Lung (tissue), 11 donors: ENCODE measurements at regions not wholly inside any gene's neighbourhood (a gene's known extent, or its start where the extent isn't known, plus 50 kb on each side); places are given as distances from the start of the nearest gene placed in this dataset.
"Not testable (repeated sequence)": the region's sequence is repeated elsewhere in the genome, so short reads cannot be mapped to it uniquely, and the experiment has no call there.

Experiments used
- ATAC-seq: fragments of 200-7000 bp; cut with Tn5 transposase; one replicate; pipeline ENCODE4 v1.9.1; 2020; ENCODE audit warnings: moderate number of reproducible peaks; ENCODE audit not compliant: insufficient read depth, low FRiP score
- DNase-seq, 3 donors: peaks; one replicate each; pipeline ENCODE4 v3.0.0-alpha.2; 2013 to 2017
- H3K27ac ChIP-seq, 2 donors: one replicate each; pipeline ENCODE4 v1.5.1; 2013; ENCODE audit warnings: mild to moderate bottlenecking in 2 of 2, moderate library complexity in 2 of 2, control low read depth in 1 of 2, inconsistent platforms in 1 of 2, low read depth in 1 of 2, low read length in 1 of 2
- H3K27me3 ChIP-seq, 3 donors: one replicate each; pipeline ENCODE4 v1.5.1; 2013; ENCODE audit warnings: low read length in 2 of 3; ENCODE audit not compliant: control insufficient read depth in 3 of 3, insufficient read depth in 3 of 3
- H3K36me3 ChIP-seq, 4 donors: one replicate each; pipeline ENCODE4 v1.5.1; 2013; ENCODE audit warnings: low read length in 4 of 4, mild to moderate bottlenecking in 1 of 4, moderate library complexity in 1 of 4; ENCODE audit not compliant: control insufficient read depth in 4 of 4, insufficient read depth in 4 of 4
- H3K4me1 ChIP-seq, 5 donors: one replicate each; pipeline ENCODE4 v1.5.1; 2013; ENCODE audit warnings: low read length in 5 of 5, mild to moderate bottlenecking in 2 of 5, moderate library complexity in 1 of 5; ENCODE audit not compliant: control insufficient read depth in 5 of 5, insufficient read depth in 5 of 5
- H3K4me3 ChIP-seq: one replicate; pipeline ENCODE4 v1.5.1; 2013; ENCODE audit warnings: mild to moderate bottlenecking, control low read depth, moderate library complexity
- H3K9ac ChIP-seq, 2 donors: one replicate each; pipeline ENCODE4 v1.5.1; 2013; ENCODE audit warnings: low read length in 2 of 2, control low read depth in 1 of 2; ENCODE audit not compliant: insufficient read depth in 1 of 2
- H3K9me3 ChIP-seq, 4 donors: one replicate each; pipeline ENCODE4 v1.5.1; 2013; ENCODE audit warnings: low read length in 3 of 4, mild to moderate bottlenecking in 1 of 4, moderate library complexity in 1 of 4; ENCODE audit not compliant: control insufficient read depth in 4 of 4, insufficient read depth in 3 of 4
- WGBS, 2 donors: extraction: QIAGEN DNeasy Blood & Tissue Kit; methylation state at CpG; one replicate each; pipeline ENCODE4 v1.1.7; 2013; 5-methylcytosine and 5-hydroxymethylcytosine counted together
- TF ChIP-seq, protein P1 (sequence below): IDR thresholded peaks from 2 replicates; pipeline ENCODE4 v1.5.1; 2012; ENCODE audit warnings: mild to moderate bottlenecking; ENCODE audit errors: control extremely low read depth, extremely low read depth
- donor health status: control.
- donor health status: control.
- donor health status: Bipolar disorder and iron deficiency.
- donor health status: healthy.
- donor health status: DM: yes; HTN: yes; CAD: no.

DNA sequence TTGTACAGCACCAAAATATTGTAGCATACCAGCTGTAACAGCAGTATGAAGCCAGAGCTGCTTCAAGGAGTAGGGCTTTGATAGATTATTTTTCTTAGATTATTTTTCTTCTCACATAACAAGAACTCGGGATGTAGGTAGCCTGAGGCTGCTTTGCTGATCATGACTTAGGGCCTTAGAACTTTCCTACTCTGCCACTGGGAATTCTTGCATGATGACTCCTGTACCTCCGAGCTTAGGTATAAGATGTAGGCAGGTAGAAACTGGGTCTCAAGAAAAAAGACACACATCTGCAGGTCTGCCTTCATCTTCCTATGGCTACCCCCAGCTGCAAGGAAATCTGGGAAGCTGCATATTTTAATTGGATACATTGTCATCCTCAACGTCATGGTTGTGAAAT lies 115.9 kb upstream of the PNPLA4 start:
- WGBS, 2 donors, result 66 to 71% methylated on average over 3 of the region's 3 CpGs
- H3K27me3 ChIP-seq, result peaks cover 0 to 41% (median 32%) of the 10 kb centered on the region in 3 donors
- no peak overlapping the region for H3K27ac ChIP-seq
- TF ChIP-seq, protein P1, sequence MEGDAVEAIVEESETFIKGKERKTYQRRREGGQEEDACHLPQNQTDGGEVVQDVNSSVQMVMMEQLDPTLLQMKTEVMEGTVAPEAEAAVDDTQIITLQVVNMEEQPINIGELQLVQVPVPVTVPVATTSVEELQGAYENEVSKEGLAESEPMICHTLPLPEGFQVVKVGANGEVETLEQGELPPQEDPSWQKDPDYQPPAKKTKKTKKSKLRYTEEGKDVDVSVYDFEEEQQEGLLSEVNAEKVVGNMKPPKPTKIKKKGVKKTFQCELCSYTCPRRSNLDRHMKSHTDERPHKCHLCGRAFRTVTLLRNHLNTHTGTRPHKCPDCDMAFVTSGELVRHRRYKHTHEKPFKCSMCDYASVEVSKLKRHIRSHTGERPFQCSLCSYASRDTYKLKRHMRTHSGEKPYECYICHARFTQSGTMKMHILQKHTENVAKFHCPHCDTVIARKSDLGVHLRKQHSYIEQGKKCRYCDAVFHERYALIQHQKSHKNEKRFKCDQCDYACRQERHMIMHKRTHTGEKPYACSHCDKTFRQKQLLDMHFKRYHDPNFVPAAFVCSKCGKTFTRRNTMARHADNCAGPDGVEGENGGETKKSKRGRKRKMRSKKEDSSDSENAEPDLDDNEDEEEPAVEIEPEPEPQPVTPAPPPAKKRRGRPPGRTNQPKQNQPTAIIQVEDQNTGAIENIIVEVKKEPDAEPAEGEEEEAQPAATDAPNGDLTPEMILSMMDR, result no peak
- H3K4me1 ChIP-seq, result no peaks in the 10 kb centered on the region
- H3K9me3 ChIP-seq, result peaks cover 0 to 1% (median 0%) of the 10 kb centered on the region in 4 donors
- no peaks in the 10 kb centered on the region for H3K36me3 ChIP-seq
- H3K4me3 ChIP-seq, result no peak overlapping the region
- no peak for DNase-seq
- no peak for ATAC-seq
- H3K9ac ChIP-seq, result no peak overlapping the region

DNA sequence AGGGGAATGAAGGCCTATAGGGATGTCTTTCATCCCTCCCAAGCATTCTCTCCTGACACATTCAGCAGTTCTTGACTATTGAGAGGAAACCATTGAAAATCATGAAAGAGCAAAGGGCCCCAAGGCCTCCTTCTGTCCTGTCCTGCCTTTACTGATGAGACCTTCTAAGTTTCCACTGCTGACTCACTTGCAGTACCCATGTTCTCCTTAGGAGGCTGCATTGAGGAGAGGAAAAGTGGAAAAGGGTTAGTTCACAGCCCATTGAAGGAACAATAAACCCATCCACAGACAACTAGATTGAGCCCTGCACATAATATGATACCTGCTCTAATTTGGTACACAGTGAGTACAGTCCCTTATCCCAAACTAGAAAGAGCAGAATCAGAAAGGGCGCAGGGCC lies 115.1 kb upstream of the PNPLA4 start:
- Histone ChIP-seq H3K4me1 (peaks cover 0 to 2% (median 0%) of the 10 kb centered on the region in 5 donors), H3K27me3 (peaks cover 0 to 34% (median 34%) of the 10 kb centered on the region in 3 donors), H3K9me3 (peaks cover 0 to 1% (median 0%) of the 10 kb centered on the region in 4 donors), H3K36me3 (no peaks in the 10 kb centered on the region), H3K9ac (no peak overlapping the region), H3K4me3 (no peak overlapping the region), H3K27ac (no peak overlapping the region)
- ATAC-seq, result no peak
- 94 to 100% methylated on average over 1 of the region's 1 CpG for WGBS, 2 donors
- TF ChIP-seq, protein P1, result no peak
- no peak for DNase-seq

DNA sequence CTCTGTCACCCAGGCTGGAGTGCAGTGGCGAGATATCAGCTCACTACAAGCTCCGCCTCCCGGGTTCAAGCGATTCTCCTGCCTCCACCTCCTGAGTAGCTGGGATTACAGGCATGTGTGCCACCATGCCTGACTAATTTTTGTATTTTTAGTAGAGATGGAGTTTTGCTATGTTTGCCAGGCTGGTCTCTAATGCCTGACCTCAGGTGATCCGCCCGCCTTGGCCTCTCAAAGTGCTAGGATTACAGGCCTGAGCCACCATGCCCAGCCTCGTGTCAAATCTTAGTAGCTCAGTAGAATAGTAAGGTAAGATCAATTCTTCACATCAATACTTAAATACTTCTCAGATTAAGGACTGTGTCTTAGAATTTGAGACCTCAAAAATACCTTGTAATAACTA lies 112.5 kb upstream of the PNPLA4 start:
- ATAC-seq, H3K36me3 ChIP-seq, H3K27ac ChIP-seq, H3K9ac ChIP-seq, H3K4me1 ChIP-seq, DNase-seq, H3K4me3 ChIP-seq, H3K9me3 ChIP-seq: not testable (repeated sequence)
- peaks cover 0 to 34% (median 33%) of the 10 kb centered on the region in 3 donors for H3K27me3 ChIP-seq
- 90 to 96% methylated on average over 7 of the region's 7 CpGs for WGBS, 2 donors

DNA sequence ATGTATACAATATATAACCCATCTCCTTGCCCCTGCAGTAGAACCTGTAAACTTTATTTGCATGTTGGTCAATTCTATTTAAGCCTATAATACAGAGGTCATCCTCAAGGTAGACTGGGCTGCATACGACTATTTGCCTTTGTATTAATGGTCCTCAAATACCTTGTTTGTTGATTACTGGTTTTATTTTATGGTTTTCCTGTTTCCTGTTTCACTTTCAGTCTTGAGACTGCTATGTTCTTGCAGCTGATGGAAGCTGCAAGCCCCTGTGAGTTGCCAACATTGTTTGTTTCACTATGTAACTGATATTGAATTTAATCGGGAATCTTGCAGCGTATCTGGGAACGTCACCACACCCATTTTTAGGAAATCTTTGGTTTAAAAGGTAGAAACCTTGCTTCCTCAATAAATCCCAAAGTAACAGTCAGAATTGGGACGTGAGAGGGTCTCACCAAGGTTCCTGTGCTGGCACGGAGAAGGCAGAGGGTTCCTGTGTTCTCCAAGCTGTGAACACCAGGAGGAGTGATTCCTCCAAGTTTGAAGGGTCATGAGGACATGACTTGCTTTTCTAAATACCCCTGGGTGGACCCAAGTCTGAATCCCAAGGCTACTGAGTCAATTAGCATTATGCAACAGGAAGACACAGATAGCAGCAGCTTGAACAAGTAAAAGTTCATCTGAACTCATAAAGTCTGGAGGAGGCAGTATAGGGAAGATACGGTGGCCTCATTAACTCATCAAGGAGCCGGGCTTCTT lies 110.6 kb upstream of the PNPLA4 start:
- peaks cover 0 to 39% (median 25%) of the 10 kb centered on the region in 3 donors for H3K27me3 ChIP-seq
- H3K9me3 ChIP-seq, result no peaks in the 10 kb centered on the region
- no peak overlapping the region for H3K9ac ChIP-seq
- H3K27ac ChIP-seq, result peak overlapping the region in 1 of 2 donors; percentile 45
- TF ChIP-seq, protein P1, result no peak
- no peaks in the 10 kb centered on the region for H3K36me3 ChIP-seq
- DNase-seq (peak in 1 of 3 donors; percentile 7), ATAC-seq (no peak)
- H3K4me3 ChIP-seq, result no peak overlapping the region
- 31 to 64% methylated on average over 8 of the region's 8 CpGs for WGBS, 2 donors
- H3K4me1 ChIP-seq, result peaks cover 0 to 8% (median 2%) of the 10 kb centered on the region in 5 donors
